Nephron (organoid): ENCODE measurements at regions not wholly inside any gene's neighbourhood (a gene's known extent, or its start where the extent isn't known, plus 50 kb on each side); places are given as distances from the start of the nearest gene placed in this dataset.
A peak's percentile ranks its signal among the peaks of the same experiment; 100 is the strongest.

Source experiments
- H3K27ac Mint-ChIP-seq, 3 experiments: 2 replicates each; pipeline ENCODE4 v1.8.0; 2020; ENCODE audit warnings: mixed read lengths in 3 of 3, mild to moderate bottlenecking in 2 of 3, moderate library complexity in 1 of 3
- H3K27me3 Mint-ChIP-seq: 2 replicates; pipeline ENCODE4 v1.8.0; 2021; ENCODE audit warnings: low read depth, mild to moderate bottlenecking, moderate library complexity, mixed read lengths
- H3K36me3 Mint-ChIP-seq: 2 replicates; pipeline ENCODE4 v1.8.0; 2020; ENCODE audit warnings: low read depth, mixed read lengths
- H3K4me1 Mint-ChIP-seq: 2 replicates; pipeline ENCODE4 v1.8.0; 2020; ENCODE audit warnings: mixed read lengths
- H3K4me3 Mint-ChIP-seq, 3 experiments: 2 replicates each; pipeline ENCODE4 v1.8.0; 2020; ENCODE audit warnings: mild to moderate bottlenecking in 3 of 3, mixed read lengths in 3 of 3, moderate library complexity in 2 of 3
- H3K9me3 Mint-ChIP-seq: 2 replicates; pipeline ENCODE4 v1.8.0; 2020; ENCODE audit warnings: mixed read lengths
- CTCF ChIP-seq, 3 experiments: fragments of 200-600 bp; sonication (generic); IDR thresholded peaks; one replicate each; pipeline ENCODE4 v1.5.0; 2021; ENCODE audit warnings: antibody characterized with exemption in 3 of 3; ENCODE audit not compliant: unreplicated experiment in 3 of 3

GRCh38 chrX:99091459-99091858, 1318.6 kb downstream of the PCDH19 start:
- Mint-ChIP-seq H3K4me3 (no peak overlapping the region), H3K36me3 (no peaks in the 10 kb centered on the region), H3K27ac (no peak overlapping the region), H3K4me1 (no peaks in the 10 kb centered on the region), H3K9me3 (peaks cover 28% of the 10 kb centered on the region), H3K27me3 (no peaks in the 10 kb centered on the region)
- no peak for TF ChIP-seq CTCF (IDR thresholded peaks at IDR 0.05; ENCODE audit: unreplicated experiment in 3 of 3)

GRCh38 chrX:99078301-99078700, 1331.8 kb downstream of the PCDH19 start:
- H3K4me1 Mint-ChIP-seq, result no peaks in the 10 kb centered on the region
- H3K4me3 Mint-ChIP-seq, result no peak overlapping the region
- no peaks in the 10 kb centered on the region for H3K27me3 Mint-ChIP-seq
- no peaks in the 10 kb centered on the region for H3K36me3 Mint-ChIP-seq
- peaks cover 5% of the 10 kb centered on the region for H3K9me3 Mint-ChIP-seq
- no peak overlapping the region for H3K27ac Mint-ChIP-seq
- no peak for TF ChIP-seq CTCF (IDR thresholded peaks at IDR 0.05; ENCODE audit: unreplicated experiment in 3 of 3)

GRCh38 chrX:99077099-99077498, 1333.0 kb downstream of the PCDH19 start:
- Mint-ChIP-seq H3K27me3 (no peaks in the 10 kb centered on the region), H3K27ac (no peak overlapping the region), H3K36me3 (no peaks in the 10 kb centered on the region), H3K4me3 (no peak overlapping the region), H3K4me1 (no peaks in the 10 kb centered on the region), H3K9me3 (peaks cover 5% of the 10 kb centered on the region)
- no peak for TF ChIP-seq CTCF (IDR thresholded peaks at IDR 0.05; ENCODE audit: unreplicated experiment in 3 of 3)

GRCh38 chrX:99073551-99073950, 1336.5 kb downstream of the PCDH19 start:
- H3K36me3 Mint-ChIP-seq, result no peaks in the 10 kb centered on the region
- TF ChIP-seq CTCF (IDR thresholded peaks at IDR 0.05; ENCODE audit: unreplicated experiment in 3 of 3), result no peak
- no peaks in the 10 kb centered on the region for H3K4me1 Mint-ChIP-seq
- H3K9me3 Mint-ChIP-seq, result peaks cover 5% of the 10 kb centered on the region
- H3K4me3 Mint-ChIP-seq, result no peak overlapping the region
- H3K27ac Mint-ChIP-seq, result peak overlapping the region; percentile 25 to 65 (median 60)
- H3K27me3 Mint-ChIP-seq, result no peaks in the 10 kb centered on the region

GRCh38 chrX:99051639-99052038, 1358.4 kb downstream of the PCDH19 start:
- Mint-ChIP-seq H3K4me3 (no peak overlapping the region), H3K36me3 (no peaks in the 10 kb centered on the region), H3K27me3 (no peaks in the 10 kb centered on the region), H3K9me3 (peaks cover 7% of the 10 kb centered on the region), H3K27ac (no peak overlapping the region), H3K4me1 (no peaks in the 10 kb centered on the region)
- TF ChIP-seq CTCF (IDR thresholded peaks at IDR 0.05; ENCODE audit: unreplicated experiment in 3 of 3), result no peak

- Mint-ChIP-seq H3K27me3 (no peaks in the 10 kb centered on the region), H3K9me3 (no peaks in the 10 kb centered on the region), H3K36me3 (no peaks in the 10 kb centered on the region), H3K4me1 (no peaks in the 10 kb centered on the region), H3K27ac (no peak overlapping the region), H3K4me3 (no peak overlapping the region)
- TF ChIP-seq CTCF (IDR thresholded peaks at IDR 0.05; ENCODE audit: unreplicated experiment in 3 of 3), result no peak
Measured at GRCh38 chrX:99033226-99033901, 1376.7 kb downstream of the PCDH19 start.
